Bronchial epithelial cell (primary cell): ENCODE measurements at regions not wholly inside any gene's neighbourhood (a gene's known extent, or its start where the extent isn't known, plus 50 kb on each side); places are given as distances from the start of the nearest gene placed in this dataset.

Experiments
- DNase-seq: peaks from one replicate; pipeline ENCODE4 v3.0.0-alpha.2; 2010; ENCODE audit warnings: low read depth
- FAIRE-seq: peaks from 2 replicates; lab custom pipeline; 2011; peaks lifted over from hg19 to GRCh38; lab: Jason Lieb, UNC
- H3K27me3 ChIP-seq: 2 replicates; pipeline ENCODE4 v1.5.1; 2011; ENCODE audit warnings: low read length; ENCODE audit not compliant: control insufficient read depth, insufficient read depth
- H3K36me3 ChIP-seq: 2 replicates; pipeline ENCODE4 v1.5.1; 2011; ENCODE audit warnings: low read length; ENCODE audit not compliant: control insufficient read depth, insufficient read depth
- H3K4me3 ChIP-seq: 2 replicates; pipeline ENCODE4 v1.5.1; 2011; ENCODE audit warnings: mild to moderate bottlenecking, low read depth, low read length, control low read depth
- CTCF ChIP-seq: IDR thresholded peaks from 2 replicates; pipeline ENCODE4 v1.5.1; 2011; ENCODE audit warnings: mild to moderate bottlenecking, moderate library complexity, low read length, control low read depth, inconsistent platforms; ENCODE audit not compliant: insufficient read depth, severe bottlenecking

GRCh38 chr18:78586586-78586985 lies 393.0 kb upstream of the SALL3 start:
- no peak for TF ChIP-seq CTCF
- Histone ChIP-seq H3K27me3 (no peaks in the 10 kb centered on the region), H3K4me3 (no peak overlapping the region), H3K36me3 (no peaks in the 10 kb centered on the region)
- no peak for FAIRE-seq
- no peak for DNase-seq

GRCh38 chr18:78587096-78587495 lies 392.5 kb upstream of the SALL3 start:
- no peaks in the 10 kb centered on the region for H3K36me3 ChIP-seq
- H3K4me3 ChIP-seq, result no peak overlapping the region
- DNase-seq (no peak), FAIRE-seq (no peak)
- no peaks in the 10 kb centered on the region for H3K27me3 ChIP-seq
- no peak for TF ChIP-seq CTCF

DNA sequence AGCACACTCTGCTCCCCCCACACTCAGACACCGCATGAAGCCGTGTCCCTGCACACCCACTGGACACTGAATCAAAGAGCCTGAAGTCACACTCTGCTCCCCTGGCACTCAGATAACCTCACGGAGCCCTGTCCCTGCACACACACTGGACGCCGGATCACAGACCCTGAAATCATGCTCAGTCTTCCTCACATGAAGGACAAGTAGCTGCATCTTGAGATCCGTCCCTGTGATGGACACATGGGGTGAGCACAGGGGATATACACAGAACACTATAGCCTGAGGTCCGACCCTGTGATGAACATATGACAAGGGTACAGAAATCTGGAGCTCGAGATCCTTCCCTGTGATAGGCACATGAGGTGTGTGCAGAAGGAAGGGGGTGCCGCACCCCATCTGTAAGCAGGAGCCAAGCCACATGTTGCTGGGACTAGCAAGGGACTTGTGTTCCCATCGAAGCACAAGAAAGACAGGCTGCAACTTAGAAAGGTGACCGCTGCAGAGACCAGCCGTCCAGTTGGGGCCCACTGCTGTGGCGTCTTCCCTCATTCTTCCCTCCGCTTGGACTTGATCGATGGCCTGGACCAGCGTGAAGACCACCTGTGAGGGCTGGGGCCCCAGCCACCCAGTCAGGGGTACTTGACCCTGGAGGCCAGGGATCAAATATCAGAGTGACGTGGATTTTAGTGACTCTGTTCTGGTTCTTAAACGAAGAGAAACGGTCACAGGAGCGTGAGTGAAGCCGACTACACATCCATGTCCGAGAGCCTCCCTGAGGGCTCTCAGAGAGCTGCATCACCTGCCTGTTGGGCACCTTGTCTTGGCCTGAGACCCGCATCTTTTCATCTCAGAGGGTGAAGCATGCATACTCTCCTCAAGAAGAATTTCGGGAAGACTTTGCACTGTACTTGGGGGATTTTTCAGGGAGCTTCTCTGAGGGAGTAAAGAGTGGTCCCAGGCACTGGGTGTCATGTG lies 391.7 kb upstream of the SALL3 start:
- Histone ChIP-seq H3K4me3 (no peak overlapping the region), H3K27me3 (no peaks in the 10 kb centered on the region), H3K36me3 (no peaks in the 10 kb centered on the region)
- DNase-seq (no peak), FAIRE-seq (peak; percentile 52)
- no peak for TF ChIP-seq CTCF

- Histone ChIP-seq H3K4me3 (no peak overlapping the region), H3K27me3 (no peaks in the 10 kb centered on the region), H3K36me3 (no peaks in the 10 kb centered on the region)
- FAIRE-seq (no peak), DNase-seq (no peak)
- no peak for TF ChIP-seq CTCF
Observed at GRCh38 chr18:78589916-78590437, 389.6 kb upstream of the SALL3 start.

- no peaks in the 10 kb centered on the region for H3K36me3 ChIP-seq
- no peak for FAIRE-seq
- H3K4me3 ChIP-seq, result no peak overlapping the region
- DNase-seq, result peak; percentile 11
- H3K27me3 ChIP-seq, result no peaks in the 10 kb centered on the region
- TF ChIP-seq CTCF, result no peak
Observed at GRCh38 chr18:78595453-78595852, 384.2 kb upstream of the SALL3 start.
